ENCODE measurements at regions not wholly inside any gene's neighbourhood (a gene's known extent, or its start where the extent isn't known, plus 50 kb on each side); places are given as distances from the start of the nearest gene placed in this dataset.

DNA sequence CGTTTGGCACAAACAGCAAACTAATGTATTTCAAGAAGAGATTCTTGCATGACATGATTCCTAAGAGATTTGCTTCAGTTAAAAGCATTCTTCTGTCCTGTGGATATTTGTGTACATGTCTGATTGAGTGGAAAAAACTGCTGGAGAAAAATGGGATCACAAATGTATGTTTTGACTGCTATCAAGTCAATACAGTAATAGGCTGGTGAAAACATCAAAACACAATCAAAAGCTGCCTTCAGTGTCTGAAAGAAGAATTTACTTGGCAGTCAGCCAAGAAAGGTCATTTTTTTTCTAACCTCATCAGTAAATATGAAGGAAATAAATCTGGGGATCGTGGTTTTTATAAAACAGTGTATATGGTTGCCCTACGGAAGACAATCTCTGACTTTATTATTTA lies 1214.8 kb downstream of the NSUN3 start:
- no peak for TF ChIP-seq EZH2 (IDR thresholded peaks at IDR 0.05; ENCODE audit: borderline replicate concordance)
- TF ChIP-seq, protein P1, sequence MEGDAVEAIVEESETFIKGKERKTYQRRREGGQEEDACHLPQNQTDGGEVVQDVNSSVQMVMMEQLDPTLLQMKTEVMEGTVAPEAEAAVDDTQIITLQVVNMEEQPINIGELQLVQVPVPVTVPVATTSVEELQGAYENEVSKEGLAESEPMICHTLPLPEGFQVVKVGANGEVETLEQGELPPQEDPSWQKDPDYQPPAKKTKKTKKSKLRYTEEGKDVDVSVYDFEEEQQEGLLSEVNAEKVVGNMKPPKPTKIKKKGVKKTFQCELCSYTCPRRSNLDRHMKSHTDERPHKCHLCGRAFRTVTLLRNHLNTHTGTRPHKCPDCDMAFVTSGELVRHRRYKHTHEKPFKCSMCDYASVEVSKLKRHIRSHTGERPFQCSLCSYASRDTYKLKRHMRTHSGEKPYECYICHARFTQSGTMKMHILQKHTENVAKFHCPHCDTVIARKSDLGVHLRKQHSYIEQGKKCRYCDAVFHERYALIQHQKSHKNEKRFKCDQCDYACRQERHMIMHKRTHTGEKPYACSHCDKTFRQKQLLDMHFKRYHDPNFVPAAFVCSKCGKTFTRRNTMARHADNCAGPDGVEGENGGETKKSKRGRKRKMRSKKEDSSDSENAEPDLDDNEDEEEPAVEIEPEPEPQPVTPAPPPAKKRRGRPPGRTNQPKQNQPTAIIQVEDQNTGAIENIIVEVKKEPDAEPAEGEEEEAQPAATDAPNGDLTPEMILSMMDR (IDR thresholded peaks at IDR 0.05; ENCODE audit: poor library complexity): no peak
